ENCODE measurements at regions not wholly inside any gene's neighbourhood (a gene's known extent, or its start where the extent isn't known, plus 50 kb on each side); places are given as distances from the start of the nearest gene placed in this dataset.

GRCh38 chr1:55928576-55928975 lies 650.8 kb downstream of the PLPP3 start:
- DNase-seq: no peak
- no peak for ATAC-seq (replicated peaks)
- no peaks in the 10 kb centered on the region for H3K36me3 Mint-ChIP-seq
- H3K9me3 Mint-ChIP-seq: no peaks in the 10 kb centered on the region
- H3K4me3 Mint-ChIP-seq: no peak overlapping the region
- peaks cover 7 to 9% of the 10 kb centered on the region in 2 donors for H3K27me3 Mint-ChIP-seq
- no peak overlapping the region for H3K27ac Mint-ChIP-seq
- H3K4me1 Mint-ChIP-seq: no peaks in the 10 kb centered on the region

GRCh38 chr1:55927702-55928290 lies 651.6 kb downstream of the PLPP3 start:
- no peak overlapping the region for H3K4me3 Mint-ChIP-seq
- no peaks in the 10 kb centered on the region for H3K36me3 Mint-ChIP-seq
- H3K4me1 Mint-ChIP-seq: no peaks in the 10 kb centered on the region
- DNase-seq: no peak
- ATAC-seq (replicated peaks): no peak
- H3K9me3 Mint-ChIP-seq: no peaks in the 10 kb centered on the region
- peaks cover 7 to 9% of the 10 kb centered on the region in 2 donors for H3K27me3 Mint-ChIP-seq
- no peak overlapping the region for H3K27ac Mint-ChIP-seq

- H3K27ac Mint-ChIP-seq: no peak overlapping the region
- no peaks in the 10 kb centered on the region for H3K36me3 Mint-ChIP-seq
- ATAC-seq (replicated peaks) (no peak), DNase-seq (no peak)
- H3K4me3 Mint-ChIP-seq: no peak overlapping the region
- H3K27me3 Mint-ChIP-seq: peaks cover 7 to 9% of the 10 kb centered on the region in 2 donors
- no peaks in the 10 kb centered on the region for H3K9me3 Mint-ChIP-seq
- H3K4me1 Mint-ChIP-seq: no peaks in the 10 kb centered on the region
Measured at GRCh38 chr1:55926906-55927471, 652.4 kb downstream of the PLPP3 start.

- Mint-ChIP-seq H3K27ac (no peak overlapping the region), H3K9me3 (peaks cover 3 to 7% of the 10 kb centered on the region in 2 donors), H3K4me3 (no peak overlapping the region), H3K4me1 (no peaks in the 10 kb centered on the region), H3K36me3 (peaks cover 0 to 3% of the 10 kb centered on the region in 2 donors), H3K27me3 (peaks cover 0 to 7% of the 10 kb centered on the region in 2 donors)
- DNase-seq: no peak
- no peak for ATAC-seq (replicated peaks)
Measured at GRCh38 chr1:55916907-55917306, 662.5 kb downstream of the PLPP3 start.

GRCh38 chr1:55916481-55916880 lies 662.9 kb downstream of the PLPP3 start:
- no peak overlapping the region for H3K27ac Mint-ChIP-seq
- no peaks in the 10 kb centered on the region for H3K4me1 Mint-ChIP-seq
- peaks cover 3 to 7% of the 10 kb centered on the region in 2 donors for H3K9me3 Mint-ChIP-seq
- DNase-seq (no peak), ATAC-seq (replicated peaks) (no peak)
- H3K4me3 Mint-ChIP-seq: no peak overlapping the region
- H3K27me3 Mint-ChIP-seq: peaks cover 0 to 7% of the 10 kb centered on the region in 2 donors
- peaks cover 0 to 3% of the 10 kb centered on the region in 2 donors for H3K36me3 Mint-ChIP-seq

- peaks cover 3 to 7% of the 10 kb centered on the region in 2 donors for H3K9me3 Mint-ChIP-seq
- no peaks in the 10 kb centered on the region for H3K4me1 Mint-ChIP-seq
- H3K27me3 Mint-ChIP-seq: no peaks in the 10 kb centered on the region
- ATAC-seq (replicated peaks) (no peak), DNase-seq (no peak)
- peaks cover 0 to 3% of the 10 kb centered on the region in 2 donors for H3K36me3 Mint-ChIP-seq
- H3K4me3 Mint-ChIP-seq: no peak overlapping the region
- no peak overlapping the region for H3K27ac Mint-ChIP-seq
Measured at GRCh38 chr1:55913565-55913964, 665.8 kb downstream of the PLPP3 start.

GRCh38 chr1:55912438-55912837 lies 666.9 kb downstream of the PLPP3 start:
- H3K9me3 Mint-ChIP-seq: peaks cover 3 to 7% of the 10 kb centered on the region in 2 donors
- peaks cover 0 to 3% of the 10 kb centered on the region in 2 donors for H3K36me3 Mint-ChIP-seq
- H3K4me3 Mint-ChIP-seq: no peak overlapping the region
- DNase-seq: no peak
- no peak for ATAC-seq (replicated peaks)
- no peak overlapping the region for H3K27ac Mint-ChIP-seq
- no peaks in the 10 kb centered on the region for H3K4me1 Mint-ChIP-seq
- H3K27me3 Mint-ChIP-seq: no peaks in the 10 kb centered on the region

GRCh38 chr1:55904541-55904940 lies 674.8 kb downstream of the PLPP3 start:
- Mint-ChIP-seq H3K4me1 (no peaks in the 10 kb centered on the region), H3K36me3 (no peaks in the 10 kb centered on the region), H3K27me3 (peaks cover 0 to 6% of the 10 kb centered on the region in 2 donors), H3K9me3 (peaks cover 0 to 4% of the 10 kb centered on the region in 2 donors), H3K27ac (no peak overlapping the region), H3K4me3 (no peak overlapping the region)
- ATAC-seq (replicated peaks): no peak
- no peak for DNase-seq

- Mint-ChIP-seq H3K9me3 (peaks cover 5 to 13% of the 10 kb centered on the region in 2 donors), H3K27me3 (peaks cover 0 to 3% of the 10 kb centered on the region in 2 donors), H3K4me1 (no peaks in the 10 kb centered on the region), H3K36me3 (no peaks in the 10 kb centered on the region), H3K27ac (no peak overlapping the region), H3K4me3 (no peak overlapping the region)
- no peak for DNase-seq
- ATAC-seq (replicated peaks): no peak
Measured at GRCh38 chr1:55898181-55898580, 681.2 kb downstream of the PLPP3 start.

GRCh38 chr1:55896210-55896609 lies 681.0 kb upstream of the USP24 start:
- DNase-seq: no peak
- ATAC-seq (replicated peaks): no peak
- no peaks in the 10 kb centered on the region for H3K4me1 Mint-ChIP-seq
- peaks cover 0 to 20% of the 10 kb centered on the region in 2 donors for H3K27me3 Mint-ChIP-seq
- H3K4me3 Mint-ChIP-seq: no peak overlapping the region
- peaks cover 19 to 23% of the 10 kb centered on the region in 2 donors for H3K9me3 Mint-ChIP-seq
- peaks cover 0 to 4% of the 10 kb centered on the region in 2 donors for H3K36me3 Mint-ChIP-seq
- H3K27ac Mint-ChIP-seq: no peak overlapping the region

- Mint-ChIP-seq H3K4me1 (no peaks in the 10 kb centered on the region), H3K9me3 (peaks cover 19% of the 10 kb centered on the region in 2 donors), H3K36me3 (peaks cover 0 to 4% of the 10 kb centered on the region in 2 donors), H3K4me3 (no peak overlapping the region), H3K27me3 (peaks cover 0 to 20% of the 10 kb centered on the region in 2 donors), H3K27ac (no peak overlapping the region)
- ATAC-seq (replicated peaks) (no peak), DNase-seq (no peak)
Measured at GRCh38 chr1:55894521-55894920, 679.4 kb upstream of the USP24 start.

- Mint-ChIP-seq H3K4me1 (no peaks in the 10 kb centered on the region), H3K9me3 (peaks cover 17 to 19% of the 10 kb centered on the region in 2 donors), H3K27me3 (peaks cover 2 to 20% of the 10 kb centered on the region in 2 donors), H3K36me3 (peaks cover 0 to 4% of the 10 kb centered on the region in 2 donors), H3K27ac (no peak overlapping the region), H3K4me3 (no peak overlapping the region)
- DNase-seq (no peak), ATAC-seq (replicated peaks) (no peak)
Measured at GRCh38 chr1:55893155-55893554, 678.0 kb upstream of the USP24 start.

GRCh38 chr1:55888685-55889317 lies 673.6 kb upstream of the USP24 start:
- Mint-ChIP-seq H3K9me3 (peaks cover 12 to 13% of the 10 kb centered on the region in 2 donors), H3K27ac (no peak overlapping the region), H3K27me3 (peaks cover 5 to 22% of the 10 kb centered on the region in 2 donors), H3K36me3 (peaks cover 0 to 4% of the 10 kb centered on the region in 2 donors), H3K4me1 (no peaks in the 10 kb centered on the region), H3K4me3 (no peak overlapping the region)
- no peak for ATAC-seq (replicated peaks)
- DNase-seq: no peak

- Mint-ChIP-seq H3K27me3 (peaks cover 5 to 12% of the 10 kb centered on the region in 2 donors), H3K4me3 (no peak overlapping the region), H3K36me3 (no peaks in the 10 kb centered on the region), H3K4me1 (no peaks in the 10 kb centered on the region), H3K27ac (no peak overlapping the region), H3K9me3 (peaks cover under 1 to 4% of the 10 kb centered on the region in 2 donors)
- ATAC-seq (replicated peaks) (no peak), DNase-seq (no peak)
Measured at GRCh38 chr1:55886856-55887712, 671.9 kb upstream of the USP24 start.
